ENCODE measurements at regions not wholly inside any gene's neighbourhood (a gene's known extent, or its start where the extent isn't known, plus 50 kb on each side); places are given as distances from the start of the nearest gene placed in this dataset.
"Not testable (repeated sequence)": the region's sequence is repeated elsewhere in the genome, so short reads cannot be mapped to it uniquely, and the experiment has no call there.

GRCh38 chr1:206403612-206404307, 66.5 kb upstream of the IKBKE start:
- H3K4me3 ChIP-seq; H3K9me3 ChIP-seq (ENCODE audit: low read depth); in situ Hi-C loops (cut with MboI); H3K27ac ChIP-seq; H3K79me2 ChIP-seq (ENCODE audit: insufficient read depth); H3K36me3 ChIP-seq (ENCODE audit: low read depth); H3F3A ChIP-seq (ENCODE audit: insufficient read depth); DNase-seq; H3K4me1 ChIP-seq (ENCODE audit: insufficient read depth); H3K9me2 ChIP-seq (ENCODE audit: insufficient read depth); H4K20me1 ChIP-seq (ENCODE audit: insufficient read depth); H2AFZ ChIP-seq; H3K27me3 ChIP-seq (replicated peaks; ENCODE audit: insufficient read depth); H3K4me2 ChIP-seq (ENCODE audit: unreplicated experiment); H3K9ac ChIP-seq: not testable (repeated sequence)
- WGBS, 2 experiments (ENCODE audit: low coverage in 1 of 2, low lambda C conversion rate in 2 of 2, missing lambda C conversion rate in 2 of 2), result 7% methylated on average over 2 of the region's 5 CpGs; no CpG with 5 or more reads in 1 of the 2 experiments

DNA sequence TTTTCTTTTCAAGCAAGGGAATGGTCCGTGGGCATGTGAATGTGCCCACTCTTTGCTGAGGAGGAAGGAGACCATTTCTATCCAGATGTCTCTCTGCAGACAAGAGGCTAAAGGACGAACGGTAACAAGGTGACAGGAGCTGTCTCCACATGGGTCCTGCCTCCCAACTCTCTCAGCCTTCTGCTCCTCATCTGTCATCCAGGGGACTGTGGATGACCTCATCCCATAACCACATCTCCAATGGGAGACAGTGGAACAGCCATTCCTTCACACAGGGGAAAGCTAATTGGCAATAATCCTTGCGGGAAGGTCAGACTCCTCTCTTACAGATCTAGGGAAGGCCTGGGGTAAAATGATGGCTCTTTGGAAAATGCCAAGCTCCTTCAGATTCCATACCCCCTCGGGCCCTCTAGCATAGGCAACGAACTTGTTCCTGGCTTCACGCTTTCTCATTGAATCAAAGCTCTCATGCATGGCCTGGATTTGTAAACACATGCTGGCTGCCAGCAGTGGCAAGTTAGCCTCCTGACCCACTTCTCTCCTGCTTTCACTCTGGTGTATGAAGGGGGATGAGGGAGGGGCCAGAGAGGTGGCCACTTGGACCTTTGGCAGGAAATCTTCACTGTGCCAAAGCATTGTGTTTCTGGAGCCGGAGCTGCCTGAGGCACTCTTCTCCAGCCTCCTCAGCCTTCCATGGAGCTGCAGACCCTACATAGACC, 65.8 kb upstream of the IKBKE start:
- H3K9me3 ChIP-seq (ENCODE audit: low read depth); H3K27ac ChIP-seq; H3K36me3 ChIP-seq (ENCODE audit: low read depth); H3K9ac ChIP-seq; DNase-seq; H3K79me2 ChIP-seq (ENCODE audit: insufficient read depth); H3K4me3 ChIP-seq; H4K20me1 ChIP-seq (ENCODE audit: insufficient read depth); H3K4me1 ChIP-seq (ENCODE audit: insufficient read depth); H3K9me2 ChIP-seq (ENCODE audit: insufficient read depth); H3K27me3 ChIP-seq (replicated peaks; ENCODE audit: insufficient read depth); H2AFZ ChIP-seq; in situ Hi-C loops (cut with MboI); H3F3A ChIP-seq (ENCODE audit: insufficient read depth); H3K4me2 ChIP-seq (ENCODE audit: unreplicated experiment): not testable (repeated sequence)
- 74 to 77% methylated on average over 6 of the region's 8 CpGs for WGBS, 2 experiments (ENCODE audit: low coverage in 1 of 2, low lambda C conversion rate in 2 of 2, missing lambda C conversion rate in 2 of 2)

DNA sequence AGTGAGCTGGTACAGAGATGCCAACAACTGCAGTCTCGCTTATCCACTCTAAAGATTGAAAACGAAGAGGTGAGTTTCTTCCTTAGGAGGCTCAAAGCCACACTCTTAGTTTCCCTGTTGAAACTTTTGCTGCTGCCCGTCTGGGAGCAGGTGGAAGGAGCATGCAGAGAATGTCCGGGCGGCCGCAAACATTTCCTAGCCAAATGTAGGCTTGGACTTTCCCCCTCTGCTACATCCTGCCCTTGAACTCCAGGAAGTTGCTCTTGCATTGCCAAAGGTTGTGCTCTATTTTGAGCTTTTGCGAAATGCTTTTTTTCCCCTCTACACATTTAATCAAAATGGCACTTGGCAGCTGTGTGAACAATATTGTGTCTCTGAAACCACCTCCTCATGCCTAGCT, 65.0 kb upstream of the IKBKE start:
- H4K20me1 ChIP-seq (ENCODE audit: insufficient read depth); H3F3A ChIP-seq (ENCODE audit: insufficient read depth); H3K4me2 ChIP-seq (ENCODE audit: unreplicated experiment); H3K36me3 ChIP-seq (ENCODE audit: low read depth); H3K79me2 ChIP-seq (ENCODE audit: insufficient read depth); H3K4me3 ChIP-seq; in situ Hi-C loops (cut with MboI); H3K27me3 ChIP-seq (replicated peaks; ENCODE audit: insufficient read depth); DNase-seq; H3K9ac ChIP-seq; H3K4me1 ChIP-seq (ENCODE audit: insufficient read depth); H3K9me2 ChIP-seq (ENCODE audit: insufficient read depth); H3K27ac ChIP-seq; H3K9me3 ChIP-seq (ENCODE audit: low read depth); H2AFZ ChIP-seq: not testable (repeated sequence)
- no CpG with 5 or more reads among the region's 7 CpGs for WGBS, 2 experiments (ENCODE audit: low coverage in 1 of 2, low lambda C conversion rate in 2 of 2, missing lambda C conversion rate in 2 of 2)

DNA sequence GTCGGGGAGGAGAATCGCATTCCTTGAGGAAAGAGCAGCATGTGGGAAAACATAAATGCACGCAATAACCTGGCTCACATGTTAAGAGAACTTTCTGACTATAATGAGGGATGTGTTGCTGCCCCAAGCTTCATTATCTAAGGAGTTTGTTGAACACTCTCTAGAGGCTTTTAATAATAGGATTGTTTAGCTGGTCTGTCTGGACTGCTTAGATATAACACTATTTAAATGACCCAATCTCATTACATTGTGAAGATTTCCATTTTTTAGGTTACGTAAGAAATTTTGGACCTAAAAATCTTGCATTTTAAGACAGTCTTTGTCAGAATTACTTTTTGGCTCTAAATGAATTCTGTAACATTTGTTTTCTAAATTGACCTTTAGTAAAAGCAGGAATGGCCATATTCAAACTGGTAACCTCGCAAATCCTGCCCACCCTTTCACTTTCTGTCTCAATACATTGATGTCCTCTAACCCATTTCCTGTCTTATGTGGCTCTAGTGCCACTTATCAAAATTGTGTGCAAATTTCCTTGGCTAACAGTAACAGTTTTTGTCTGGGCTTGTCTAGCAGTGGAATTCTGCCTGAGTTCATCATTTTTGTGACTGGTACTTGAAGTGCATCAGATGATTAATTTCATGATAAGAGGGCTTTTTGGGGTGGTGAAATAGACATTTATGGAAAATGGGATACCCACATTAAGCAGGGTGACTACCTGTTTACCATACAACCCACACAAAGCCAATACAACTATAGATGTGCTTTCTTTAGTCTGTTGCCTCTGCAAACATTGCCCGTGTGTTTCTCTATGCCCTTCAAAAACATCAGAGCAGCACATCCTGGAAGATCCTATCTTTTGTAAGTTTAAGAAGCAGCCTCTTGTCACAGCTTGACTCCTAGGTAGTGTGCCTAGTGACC, 61.6 kb upstream of the IKBKE start:
- H3K4me2 ChIP-seq (ENCODE audit: unreplicated experiment); H3F3A ChIP-seq (ENCODE audit: insufficient read depth); in situ Hi-C loops (cut with MboI); H2AFZ ChIP-seq; H4K20me1 ChIP-seq (ENCODE audit: insufficient read depth); H3K9ac ChIP-seq; H3K9me2 ChIP-seq (ENCODE audit: insufficient read depth); H3K4me1 ChIP-seq (ENCODE audit: insufficient read depth); H3K79me2 ChIP-seq (ENCODE audit: insufficient read depth); H3K4me3 ChIP-seq; H3K27me3 ChIP-seq (replicated peaks; ENCODE audit: insufficient read depth); H3K27ac ChIP-seq; DNase-seq; H3K36me3 ChIP-seq (ENCODE audit: low read depth); H3K9me3 ChIP-seq (ENCODE audit: low read depth): not testable (repeated sequence)
- WGBS, 2 experiments (ENCODE audit: low coverage in 1 of 2, low lambda C conversion rate in 2 of 2, missing lambda C conversion rate in 2 of 2), result 99 to 100% methylated on average over 2 of the region's 6 CpGs

DNA sequence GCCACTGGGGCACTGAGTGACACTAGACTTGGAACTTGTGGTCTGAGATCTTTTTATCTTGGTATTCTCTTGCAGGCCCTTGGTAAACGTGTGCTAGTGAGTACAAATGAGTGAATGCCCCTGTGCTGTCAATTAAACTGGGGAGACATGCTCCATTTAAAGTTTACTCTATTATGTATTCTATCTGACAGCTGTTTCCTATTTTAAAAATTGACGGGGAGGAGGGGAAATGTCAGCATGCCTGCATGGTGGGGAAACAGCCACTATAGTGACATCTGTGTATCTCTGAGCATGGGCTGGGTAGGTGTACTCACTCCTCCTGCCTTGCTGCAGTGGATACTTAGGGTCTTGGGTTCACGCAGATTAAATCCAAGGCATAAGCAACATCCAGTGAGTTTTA, 59.0 kb upstream of the IKBKE start:
- no peak for DNase-seq
- Histone ChIP-seq H3K9me2 (ENCODE audit: insufficient read depth) (no peaks in the 10 kb centered on the region), H3K27me3 (replicated peaks; ENCODE audit: insufficient read depth) (no peaks in the 10 kb centered on the region), H3K9ac (no peak overlapping the region), H4K20me1 (ENCODE audit: insufficient read depth) (no peaks in the 10 kb centered on the region), H2AFZ (no peak overlapping the region), H3K4me1 (ENCODE audit: insufficient read depth) (peaks cover under 1% of the 10 kb centered on the region; the same call in 1 of the 2 replicates), H3K27ac (no peak overlapping the region), H3K4me3 (no peak overlapping the region), H3K79me2 (ENCODE audit: insufficient read depth) (no peaks in the 10 kb centered on the region), H3K4me2 (ENCODE audit: unreplicated experiment) (no peak overlapping the region), H3K36me3 (ENCODE audit: low read depth) (peaks cover 14% of the 10 kb centered on the region; the same call in 1 of the 2 replicates), H3F3A (ENCODE audit: insufficient read depth) (no peaks in the 10 kb centered on the region; the same call in 1 of the 2 replicates), H3K9me3 (ENCODE audit: low read depth) (no peaks in the 10 kb centered on the region)
- TF ChIP-seq EZH2 (IDR thresholded peaks at IDR 0.05; ENCODE audit: insufficient read depth, poor library complexity, severe bottlenecking), result no peak
- no peak for TF ChIP-seq EZH2phosphoT487 (IDR thresholded peaks at IDR 0.05; ENCODE audit: insufficient read depth, low read depth)
- in situ Hi-C loops (cut with MboI), result no loop called here
- 53 to 54% methylated on average over 3 of the region's 3 CpGs for WGBS, 2 experiments (ENCODE audit: low coverage in 1 of 2, low lambda C conversion rate in 2 of 2, missing lambda C conversion rate in 2 of 2)

All from GM23248 (cell line).